ENCODE measurements at regions not wholly inside any gene's neighbourhood (a gene's known extent, or its start where the extent isn't known, plus 50 kb on each side); places are given as distances from the start of the nearest gene placed in this dataset.
"Not testable (repeated sequence)": the region's sequence is repeated elsewhere in the genome, so short reads cannot be mapped to it uniquely, and the experiment has no call there.

DNA sequence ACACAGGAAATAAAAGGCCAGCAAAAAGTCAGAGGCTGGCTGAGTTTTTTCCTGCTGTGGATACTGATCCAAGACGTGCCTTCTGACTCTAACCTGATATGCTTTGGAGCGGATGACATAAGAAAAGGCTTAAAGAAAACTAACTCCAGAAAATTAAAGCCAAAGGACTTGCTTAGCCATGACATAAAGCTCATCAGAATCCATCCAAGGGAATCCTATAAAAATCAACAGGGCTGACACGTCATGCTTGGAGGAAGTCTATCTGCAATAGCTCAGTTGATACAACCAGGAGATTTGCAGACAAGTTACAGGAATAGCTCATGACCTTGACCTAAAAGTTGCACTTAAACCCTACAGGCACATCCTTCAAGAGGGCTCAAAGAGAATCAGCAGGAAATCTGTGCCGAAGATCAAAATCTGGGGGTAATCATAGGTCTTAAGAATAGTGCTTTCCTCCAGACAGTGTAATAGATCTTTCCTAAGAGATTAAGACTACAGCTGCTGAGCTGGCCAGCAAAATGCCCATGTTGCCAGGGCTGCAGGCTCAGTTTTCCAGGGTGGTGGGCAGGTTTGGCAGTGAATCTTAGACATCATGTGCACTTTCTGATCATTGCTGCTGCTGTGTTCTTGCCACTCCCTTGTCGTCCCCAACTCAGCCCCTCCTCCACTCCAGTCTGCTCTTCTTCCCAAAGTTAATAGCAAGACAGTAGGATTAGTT, 111.5 kb upstream of the SVIL start:
- DNase-seq: no peak

DNA sequence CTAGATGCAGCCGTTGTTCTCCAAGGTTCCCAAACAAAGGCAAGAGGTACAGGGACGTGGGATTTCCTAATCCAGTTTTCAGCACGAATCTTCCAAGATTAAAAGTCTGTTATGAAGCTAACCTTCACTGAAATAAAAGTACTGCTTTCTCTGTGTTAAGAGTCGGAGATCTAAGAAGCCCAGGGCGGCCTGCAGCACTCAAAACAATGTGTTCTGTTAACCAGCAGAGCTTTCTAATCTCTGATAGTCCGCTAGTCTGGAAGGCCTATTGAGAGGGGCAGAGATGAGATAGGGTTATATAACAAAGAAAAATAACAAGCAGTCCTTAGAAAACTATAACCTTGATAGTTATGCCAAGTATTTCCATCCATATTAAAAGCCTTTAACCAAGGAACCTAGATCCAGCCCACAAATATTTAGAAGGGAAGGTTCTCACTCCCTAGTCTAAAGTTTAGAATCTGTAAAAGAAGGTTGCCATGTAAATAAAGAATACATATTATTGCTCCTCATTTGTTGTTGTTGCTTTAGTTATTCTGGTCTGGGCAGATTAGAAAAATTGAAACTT, 106.3 kb upstream of the SVIL start:
- no peak for DNase-seq

DNA sequence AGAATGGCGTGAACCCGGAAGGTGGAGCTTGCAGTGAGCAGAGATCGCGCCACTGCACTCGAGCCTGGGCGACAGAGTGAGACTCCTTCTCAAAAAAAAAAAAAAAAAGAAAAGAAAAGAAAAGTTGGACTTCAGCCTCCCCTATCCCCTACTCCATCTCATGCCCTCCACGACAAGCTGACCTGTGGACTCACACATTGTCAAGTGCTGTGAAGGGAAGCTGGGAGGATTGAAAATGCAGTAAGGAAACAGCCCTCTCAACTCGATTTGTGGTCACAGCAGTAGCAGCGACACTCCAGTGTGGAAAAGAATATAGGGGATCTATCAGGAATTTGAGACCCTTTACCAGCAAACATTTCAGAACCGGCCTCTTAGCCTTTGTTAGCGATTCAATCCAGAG, 103.6 kb upstream of the SVIL start:
- DNase-seq: no peak

DNA sequence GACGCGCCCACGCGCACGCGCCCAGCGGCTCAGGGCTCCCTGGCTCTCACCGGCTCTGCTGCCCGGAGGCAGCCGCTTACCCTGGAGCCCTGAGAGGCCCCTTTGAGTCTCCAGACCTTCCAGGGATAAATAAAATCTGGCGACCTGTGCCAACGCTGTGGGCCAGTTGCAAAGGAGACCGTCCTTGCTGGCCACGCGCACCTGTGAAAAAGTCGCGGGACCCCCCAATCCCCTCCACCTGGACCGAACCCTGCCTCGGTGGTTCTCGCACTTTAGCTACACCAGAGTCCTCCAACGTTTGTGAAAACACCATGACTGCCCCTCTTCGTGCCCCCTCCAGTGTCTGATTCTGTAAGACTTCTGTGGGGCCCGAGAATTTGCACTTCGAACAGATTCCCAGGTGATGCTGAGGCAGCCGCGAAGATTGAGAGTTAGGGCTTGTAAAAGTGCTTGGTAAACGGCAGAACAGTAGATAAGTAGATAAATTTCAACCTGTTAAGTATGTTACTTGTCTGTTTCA, 102.4 kb upstream of the SVIL start:
- DNase-seq: peak; percentile 28

DNA sequence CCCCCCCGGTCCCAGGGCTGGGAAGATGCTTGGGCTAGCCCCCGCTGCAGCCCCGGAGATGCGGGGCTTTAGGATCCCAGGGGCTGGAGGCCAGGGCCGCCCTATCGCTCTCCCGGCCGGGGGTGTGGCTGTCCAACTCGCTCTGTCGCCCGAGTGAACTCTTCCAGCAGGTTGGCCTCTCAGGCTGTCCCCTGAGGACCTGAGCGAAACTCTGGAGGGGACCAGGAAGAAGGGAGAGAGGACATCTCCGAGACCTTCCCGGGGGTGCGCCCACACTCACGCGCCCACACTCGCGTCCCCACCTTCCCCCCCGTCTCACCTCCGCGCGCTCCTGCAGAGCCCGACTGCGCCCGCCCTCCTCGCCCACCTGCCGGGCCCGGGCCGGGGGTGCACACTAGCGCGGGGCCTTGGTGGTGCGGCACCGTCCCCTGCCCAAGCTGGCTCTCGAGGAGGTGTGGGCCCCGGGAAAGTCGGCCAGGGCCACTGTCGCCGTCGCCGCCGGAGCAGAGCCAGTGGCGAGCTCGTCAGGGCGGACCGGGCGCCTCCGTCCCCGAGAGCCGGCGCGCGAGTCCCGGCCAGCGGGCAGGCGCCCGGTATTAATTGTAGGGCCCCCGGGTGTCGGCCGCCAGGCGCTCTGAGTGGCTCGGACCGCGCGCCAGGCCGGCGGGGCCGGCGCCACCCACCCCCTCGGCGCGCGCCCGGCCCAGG, 101.7 kb upstream of the SVIL start:
- peak; percentile 23 for DNase-seq

DNA sequence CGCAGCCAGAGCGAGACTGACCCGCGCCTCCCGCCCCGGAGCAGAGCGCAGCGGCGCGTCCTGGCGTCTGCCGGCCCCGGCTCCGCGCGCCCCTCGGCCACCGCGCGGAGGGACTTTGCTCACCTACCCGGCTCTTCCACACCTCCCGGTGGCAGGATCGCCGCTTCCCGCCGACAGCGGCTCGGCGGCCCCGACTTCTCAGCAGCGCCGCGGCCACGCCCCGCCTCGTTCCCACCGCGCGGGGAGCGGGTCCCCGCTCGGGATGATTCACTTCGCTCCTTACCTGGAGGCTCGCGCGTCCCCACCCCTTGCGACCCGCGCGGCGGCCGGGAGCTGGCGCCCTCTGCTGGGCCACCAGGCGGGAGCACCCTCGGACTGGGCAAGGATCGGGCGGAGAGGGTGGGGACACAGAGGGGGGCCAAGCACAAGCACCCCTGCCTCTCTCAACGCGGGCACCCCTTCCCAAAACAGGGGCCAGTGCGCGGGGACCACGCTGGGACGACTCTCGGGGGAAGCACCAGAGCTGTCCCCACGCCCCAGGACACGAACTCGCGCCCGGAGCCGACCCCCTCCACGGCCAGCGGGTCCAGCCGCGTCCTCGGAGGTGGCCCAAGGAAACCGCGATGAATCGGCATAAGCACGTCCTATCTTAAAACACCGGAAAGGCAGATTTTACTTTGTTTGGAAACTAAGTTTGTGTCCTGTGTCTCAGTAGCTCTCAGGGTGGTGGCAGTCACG, 101.0 kb upstream of the SVIL start:
- peak; percentile 86 for DNase-seq

DNA sequence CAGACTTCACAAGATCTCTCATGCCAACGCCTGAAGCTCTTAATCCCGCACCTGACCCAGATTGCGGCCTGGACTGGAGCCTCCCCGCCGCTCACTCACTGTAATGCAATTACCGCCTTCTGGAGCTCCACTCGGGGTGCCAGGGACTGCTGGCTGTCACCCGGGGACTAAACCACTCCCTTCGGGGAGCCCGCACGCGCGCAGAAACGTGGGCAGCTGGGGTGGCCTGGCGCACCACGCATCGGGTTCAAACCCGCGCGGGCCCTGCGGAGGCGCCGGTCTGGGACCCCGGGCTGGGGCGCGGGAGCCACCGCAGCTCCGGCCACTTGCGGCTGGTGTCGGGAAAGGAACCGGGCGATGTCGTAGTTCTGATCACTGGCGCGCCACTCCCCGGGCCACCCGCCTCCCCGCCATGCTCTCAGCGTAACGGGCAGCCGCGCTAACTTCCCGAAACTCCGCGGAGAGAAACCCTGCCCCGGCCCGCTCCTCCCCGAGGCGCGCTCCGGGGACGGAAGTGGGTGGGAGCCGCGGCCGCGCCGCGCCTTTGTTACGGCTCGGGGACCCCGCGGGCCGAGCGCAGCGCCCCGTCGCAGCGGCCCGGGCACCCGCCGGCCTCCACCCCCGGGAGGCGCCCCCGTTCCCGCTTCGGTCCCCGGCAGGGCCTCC, 100.3 kb upstream of the SVIL start:
- DNase-seq: peak; percentile 58

DNA sequence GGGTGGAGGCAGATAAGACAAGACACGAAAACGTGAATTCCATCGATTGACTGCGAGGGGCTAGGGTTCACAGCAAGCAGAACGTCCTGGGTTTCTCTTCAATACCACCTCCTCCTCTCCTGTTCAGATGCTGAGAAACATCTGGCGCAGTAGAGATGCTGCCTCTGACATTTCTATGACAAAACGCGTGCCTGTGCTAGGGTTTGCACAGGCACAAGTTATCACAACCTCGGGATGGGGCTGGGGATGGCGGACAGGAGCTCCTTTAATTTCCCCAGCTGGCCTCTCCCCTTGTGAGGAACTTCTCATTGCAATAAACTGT, 99.8 kb upstream of the SVIL start:
- no peak for DNase-seq

DNA sequence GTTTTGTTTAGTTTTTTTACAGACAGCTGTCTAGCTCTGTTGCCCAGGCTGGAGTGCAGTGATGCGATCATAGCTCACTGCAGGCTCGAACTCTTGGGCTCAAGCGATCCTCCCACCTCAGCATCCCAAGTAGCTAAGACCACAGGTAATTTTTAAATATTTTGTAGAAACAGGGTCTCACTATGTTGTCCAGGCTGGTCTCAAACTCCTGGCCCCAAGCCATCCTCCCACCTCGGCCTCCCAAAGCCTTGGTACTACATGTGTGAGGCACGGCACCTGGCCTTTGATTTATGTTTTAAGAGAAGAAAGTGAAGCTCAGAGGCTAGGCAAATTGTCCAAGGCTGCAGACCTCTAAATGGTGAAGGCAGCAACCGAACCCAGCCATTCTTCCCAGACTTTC, 98.6 kb upstream of the SVIL start:
- no peak for DNase-seq

DNA sequence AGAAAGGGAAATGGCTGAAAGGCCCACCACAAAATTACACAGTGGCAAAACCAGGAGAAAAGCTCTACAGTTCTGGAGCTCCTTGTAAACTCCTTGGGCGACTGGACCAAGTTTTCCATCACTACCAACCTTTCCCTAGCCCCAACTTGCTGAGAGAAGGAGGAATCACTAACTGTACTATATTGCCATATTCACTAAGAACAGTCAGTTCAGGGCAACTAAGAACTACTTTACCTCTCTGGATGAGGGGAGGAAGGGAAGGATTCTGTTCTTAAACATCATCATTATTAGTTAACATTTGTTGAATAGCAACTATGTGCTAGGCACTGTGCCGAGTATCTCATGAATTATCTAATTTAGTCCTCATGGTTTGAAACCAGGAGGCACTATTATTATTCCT, 98.1 kb upstream of the SVIL start:
- no peak for DNase-seq

DNA sequence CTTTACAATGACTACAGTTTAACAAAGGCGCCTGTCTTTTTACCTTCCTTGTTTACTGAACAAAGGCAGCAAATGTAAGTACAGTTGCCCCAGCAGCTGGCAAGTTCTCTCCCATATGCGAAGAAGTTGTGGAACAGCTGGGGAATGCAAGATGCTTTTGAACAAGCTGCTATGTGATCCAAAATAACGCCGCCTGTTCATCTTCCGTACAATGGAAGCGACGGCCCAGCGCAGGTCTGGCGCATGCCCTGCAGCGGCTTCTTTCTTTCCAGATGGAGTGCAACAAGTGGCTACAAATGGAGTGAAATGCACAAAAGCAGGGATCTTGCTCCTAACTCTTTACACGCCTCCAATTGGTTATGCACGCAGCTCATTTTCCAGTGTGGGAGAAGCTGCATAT, 97.0 kb upstream of the SVIL start:
- DNase-seq: no peak

DNA sequence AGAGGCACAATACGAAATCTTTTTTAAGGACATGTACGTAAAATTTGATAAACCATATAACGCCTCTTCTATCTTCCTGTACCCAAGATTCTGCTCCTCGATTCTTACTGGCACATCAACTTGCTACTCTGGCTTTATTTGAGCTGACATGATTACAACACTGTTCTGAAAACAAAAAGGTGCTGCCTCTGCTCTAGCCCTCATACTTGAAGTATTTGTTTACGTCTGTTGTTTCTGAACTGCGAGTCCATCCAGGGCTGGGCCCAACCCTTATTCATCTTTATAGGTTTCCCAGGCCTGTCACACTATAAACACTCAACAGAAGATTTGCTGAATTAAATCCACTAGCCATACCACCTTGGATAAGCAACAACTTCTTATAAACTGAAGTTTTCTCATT, 96.2 kb upstream of the SVIL start:
- no peak for DNase-seq

DNA sequence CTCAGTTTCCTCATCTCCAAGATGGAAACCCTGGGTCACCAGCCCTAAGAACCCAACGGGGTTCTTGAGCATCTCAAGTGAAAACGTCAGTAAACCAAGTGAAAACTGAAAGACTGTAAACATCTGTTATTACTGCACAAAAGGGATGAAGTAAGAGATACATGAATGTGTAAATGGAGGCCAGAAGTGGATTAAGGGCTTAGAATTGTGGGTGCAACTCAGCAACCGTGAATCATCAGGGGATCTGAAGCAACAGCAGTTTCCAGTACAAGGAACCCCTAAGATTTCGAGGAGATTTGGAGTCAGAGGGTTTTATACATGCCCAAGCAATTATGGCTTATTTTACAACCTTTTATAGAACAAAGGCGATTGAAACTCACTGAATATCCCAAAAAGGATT, 95.7 kb upstream of the SVIL start:
- DNase-seq: no peak

DNA sequence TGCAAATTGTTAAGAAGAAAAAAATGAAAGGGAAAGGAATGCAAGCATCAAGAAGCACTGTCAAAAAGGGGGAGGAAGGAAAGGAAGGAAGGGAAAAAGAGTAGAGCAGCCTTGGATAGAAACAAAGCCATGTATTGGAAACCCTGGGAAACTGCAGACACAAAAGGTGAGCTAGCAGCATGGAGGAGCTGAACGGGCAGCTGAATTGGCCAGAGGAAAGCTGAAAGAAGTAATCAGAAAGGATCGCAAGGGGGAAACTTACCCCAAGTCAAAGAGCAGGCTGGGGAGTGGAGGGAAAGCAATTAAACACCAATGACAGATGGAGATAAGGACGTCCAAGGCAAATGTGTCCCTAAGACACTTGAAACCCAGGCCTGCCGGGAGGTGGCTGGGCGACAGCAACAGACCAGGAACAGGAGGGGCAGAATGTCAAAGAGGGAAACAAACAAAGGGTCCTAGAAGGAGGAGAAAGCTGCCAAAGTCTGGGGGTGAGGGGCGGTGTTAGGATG, 93.8 kb upstream of the SVIL start:
- DNase-seq: no peak

DNA sequence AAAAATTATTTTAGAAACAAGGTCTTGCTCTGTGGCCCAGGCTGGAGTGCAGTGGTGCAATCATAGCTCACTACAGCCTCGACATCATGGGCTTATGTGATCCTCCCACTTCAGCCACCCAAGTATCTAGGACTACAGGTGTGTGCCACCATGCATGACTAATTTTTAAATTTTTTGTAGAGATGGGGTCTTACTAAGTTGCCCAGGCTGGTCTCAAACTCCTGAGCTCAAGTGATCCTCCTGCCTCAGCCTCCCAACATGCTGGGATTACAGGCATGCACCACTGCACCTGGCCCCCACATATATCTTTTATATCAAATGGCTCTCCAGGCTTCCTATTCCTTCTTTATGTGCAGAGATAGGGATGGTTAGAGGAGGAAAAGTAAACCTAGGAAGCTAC, 91.2 kb upstream of the SVIL start:
- not testable (repeated sequence) for DNase-seq

DNA sequence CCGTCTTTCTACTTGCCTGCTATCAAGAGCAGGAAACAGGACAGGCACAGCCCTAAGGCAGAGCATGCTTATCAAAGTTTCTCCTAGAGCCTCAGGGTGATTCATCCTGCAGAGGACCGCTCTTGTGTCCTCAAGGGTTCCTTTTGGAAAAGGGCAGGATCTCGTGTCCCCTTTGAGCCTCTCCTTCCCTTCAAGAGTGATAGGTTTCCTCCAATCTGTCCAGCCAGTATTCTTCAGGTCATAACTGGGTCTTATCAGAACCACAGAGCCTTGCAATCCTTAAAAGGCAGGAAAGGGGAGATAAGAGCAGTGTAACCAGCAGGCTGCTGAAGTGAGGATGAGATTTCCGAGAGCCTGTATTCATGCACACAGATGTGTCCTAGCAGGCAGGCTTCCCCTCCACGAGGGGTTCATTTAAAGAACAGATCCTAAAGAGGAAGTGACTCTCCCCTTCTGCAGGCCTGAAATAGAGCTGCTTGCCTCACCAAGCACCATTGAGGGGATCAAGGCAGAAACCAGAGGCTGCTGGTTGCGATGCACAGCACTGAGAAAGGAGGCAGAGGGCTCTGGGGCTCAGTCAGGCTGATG, 90.5 kb upstream of the SVIL start:
- no peak for DNase-seq

DNA sequence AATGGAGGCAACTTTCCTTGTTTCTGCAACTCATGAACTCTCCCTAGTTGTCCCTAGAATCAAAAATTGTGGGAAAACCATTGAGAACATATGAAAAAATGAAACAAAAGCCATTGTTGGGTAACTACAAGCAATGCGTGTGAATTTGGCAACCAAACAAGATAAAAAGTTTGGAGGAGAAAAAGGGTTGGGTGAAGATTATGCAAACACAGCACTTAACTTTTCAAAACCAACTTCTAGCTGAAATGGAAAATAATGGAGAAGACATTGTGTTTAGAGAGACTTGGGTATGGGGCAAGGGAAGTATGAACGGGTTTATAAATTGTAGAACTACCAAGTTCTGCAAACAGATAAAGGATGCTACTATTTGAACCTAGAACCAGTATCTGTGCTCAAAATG, 89.0 kb upstream of the SVIL start:
- DNase-seq: no peak

DNA sequence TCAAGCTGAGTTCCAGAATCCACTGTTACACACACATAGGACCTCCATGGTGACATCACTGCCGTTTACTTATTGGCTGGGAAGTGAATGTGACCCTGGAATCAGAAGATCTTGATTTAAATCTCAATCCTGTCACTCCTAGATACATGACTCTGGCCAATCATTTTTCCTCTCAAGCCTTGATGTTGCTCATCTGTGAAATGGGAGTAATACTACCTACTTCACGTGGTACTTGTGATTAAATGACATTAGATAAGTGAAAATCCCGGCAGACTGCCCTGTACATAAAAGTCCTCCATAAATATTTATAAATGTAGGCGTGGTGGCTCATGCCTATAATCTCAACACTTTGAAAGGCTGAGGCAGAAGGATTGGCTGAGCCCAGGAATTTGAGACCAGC, 88.0 kb upstream of the SVIL start:
- no peak for DNase-seq

DNA sequence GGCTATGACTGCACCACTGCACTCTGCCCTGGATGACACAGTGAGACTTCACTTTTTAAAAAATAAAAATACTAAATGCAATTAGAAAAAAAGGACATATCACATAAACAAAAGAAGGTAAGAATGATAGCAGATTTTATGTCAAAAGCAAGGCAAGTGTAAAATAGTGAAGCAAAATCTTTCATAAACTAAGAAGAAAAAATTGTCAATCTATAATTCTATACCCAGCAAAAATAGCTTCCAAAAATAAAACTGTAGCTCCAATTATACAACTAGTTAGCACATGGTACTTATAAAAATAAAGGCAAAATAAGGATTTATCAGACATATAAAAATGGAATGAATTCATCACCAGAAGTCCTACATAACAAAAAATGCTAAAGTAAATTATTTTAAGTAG, 85.4 kb upstream of the SVIL start:
- no peak for DNase-seq

DNA sequence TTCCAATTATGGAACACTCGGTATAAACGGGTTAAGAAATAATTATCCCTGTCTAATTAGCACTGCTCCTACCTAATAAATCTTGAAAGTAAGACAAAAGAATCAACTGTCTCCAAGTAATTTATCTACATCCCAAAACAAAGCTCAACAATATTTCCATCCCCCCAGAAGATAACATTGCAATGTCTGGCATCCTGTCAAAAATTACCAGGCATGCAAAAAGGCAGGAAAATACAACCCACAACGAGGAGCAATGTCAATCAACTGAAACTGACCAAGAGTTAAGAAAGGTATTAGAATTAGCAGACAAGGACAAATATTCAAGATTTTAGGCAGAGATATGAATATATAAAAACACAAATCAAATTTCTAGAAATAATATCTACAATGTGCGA, 84.5 kb upstream of the SVIL start:
- no peak for DNase-seq

DNA sequence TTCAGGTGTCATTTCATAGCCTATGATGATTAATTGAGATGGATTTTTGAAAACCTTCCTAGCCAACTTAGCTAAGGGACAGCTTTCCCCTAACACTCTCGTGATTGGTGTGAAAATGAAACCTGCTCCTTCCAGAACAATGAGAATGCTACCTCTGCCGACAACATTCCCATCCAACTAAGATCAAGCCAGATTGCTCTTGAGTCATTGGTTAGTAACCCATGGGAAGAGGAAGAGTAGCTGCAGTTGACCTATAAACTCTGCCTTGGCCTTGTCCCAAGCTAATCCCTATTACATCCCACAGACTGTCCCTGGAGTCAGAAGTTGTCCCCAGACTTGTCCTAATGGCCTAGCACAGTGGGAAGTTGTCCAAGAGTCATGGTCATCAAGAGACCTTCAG, 80.5 kb upstream of the SVIL start:
- no peak for DNase-seq

DNA sequence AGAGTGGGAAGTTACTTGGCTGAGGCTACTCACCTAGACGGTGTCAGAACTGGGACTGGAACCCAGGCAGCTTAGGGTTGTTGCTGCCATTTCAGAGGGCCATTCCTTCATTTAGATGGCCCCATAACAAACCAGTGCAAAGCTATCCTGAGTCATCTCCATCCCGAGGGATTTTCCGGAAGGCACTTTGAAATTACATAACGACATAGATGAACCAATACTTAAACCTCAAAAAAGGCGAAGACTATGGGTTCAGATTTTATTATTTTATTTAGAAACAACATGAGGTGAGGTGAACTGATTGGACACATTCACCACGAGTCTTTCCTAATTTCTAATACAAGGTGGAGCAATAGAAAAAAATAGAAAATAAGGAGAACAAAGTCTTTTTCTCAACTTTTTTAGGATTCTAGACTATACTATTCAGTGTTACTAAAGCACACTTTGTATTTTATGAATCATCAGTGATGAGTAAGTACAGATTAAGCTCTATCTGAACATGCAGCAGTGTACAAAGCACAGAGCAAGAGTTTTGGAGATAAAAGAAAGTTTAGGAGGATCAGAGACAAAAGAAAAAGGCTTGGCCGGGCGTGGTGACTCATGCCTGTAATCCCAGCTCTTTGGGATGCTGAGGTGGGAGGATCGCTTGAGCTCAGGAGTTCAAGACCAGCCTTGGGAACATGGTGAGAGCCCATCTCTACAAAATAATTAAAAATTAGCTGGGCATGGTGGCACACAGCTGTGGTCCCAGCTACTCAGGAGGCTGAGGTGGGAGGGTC, 79.5 kb upstream of the SVIL start:
- DNase-seq: no peak

Measured in stimulated activated CD4-positive, alpha-beta T cell treated with anti-CD3 and anti-CD28 coated beads, Interleukin-4, amount 100 ng/mL, for 1 hour (primary cell).